Amniotic stem cell (primary cell): ENCODE measurements at regions not wholly inside any gene's neighbourhood (a gene's known extent, or its start where the extent isn't known, plus 50 kb on each side); places are given as distances from the start of the nearest gene placed in this dataset.
"Not testable (repeated sequence)": the region's sequence is repeated elsewhere in the genome, so short reads cannot be mapped to it uniquely, and the experiment has no call there.

Experiments used
- DNase-seq: peaks from one replicate; lab custom pipeline; 2025; lab: John Stamatoyannopoulos, UW

- DNase-seq: no peak
Measured at GRCh38 chr6:132198896-132199295, 202.4 kb downstream of the MOXD1 start.

- no peak for DNase-seq
Measured at GRCh38 chr6:132198040-132198439, 203.2 kb downstream of the MOXD1 start.

GRCh38 chr6:132194529-132194928 is 206.7 kb downstream of the MOXD1 start:
- DNase-seq: no peak

- no peak for DNase-seq
Measured at GRCh38 chr6:132192631-132193030, 208.6 kb downstream of the MOXD1 start.

GRCh38 chr6:132190815-132191175 is 210.5 kb downstream of the MOXD1 start:
- no peak for DNase-seq

- no peak for DNase-seq
Measured at GRCh38 chr6:132190097-132190814, 211.0 kb downstream of the MOXD1 start.

- DNase-seq: peak; percentile 22
Measured at GRCh38 chr6:132188556-132189264, 212.6 kb downstream of the MOXD1 start.

GRCh38 chr6:132187816-132188215 is 213.5 kb downstream of the MOXD1 start:
- no peak for DNase-seq

GRCh38 chr6:132184966-132185365 is 216.3 kb downstream of the MOXD1 start:
- not testable (repeated sequence) for DNase-seq

GRCh38 chr6:132179955-132180354 is 221.3 kb downstream of the MOXD1 start:
- DNase-seq: no peak

- no peak for DNase-seq
Measured at GRCh38 chr6:132174919-132175318, 223.7 kb upstream of the CCN2 start.

GRCh38 chr6:132168961-132169360 is 217.8 kb upstream of the CCN2 start:
- no peak for DNase-seq

- no peak for DNase-seq
Measured at GRCh38 chr6:132167929-132168892, 217.0 kb upstream of the CCN2 start.

- DNase-seq: no peak
Measured at GRCh38 chr6:132166526-132167051, 215.4 kb upstream of the CCN2 start.

GRCh38 chr6:132165677-132166076 is 214.5 kb upstream of the CCN2 start:
- DNase-seq: no peak

- no peak for DNase-seq
Measured at GRCh38 chr6:132161283-132161682, 210.1 kb upstream of the CCN2 start.

- DNase-seq: peak; percentile 71
Measured at GRCh38 chr6:132153221-132153898, 202.2 kb upstream of the CCN2 start.

GRCh38 chr6:132147530-132148011 is 196.4 kb upstream of the CCN2 start:
- no peak for DNase-seq

GRCh38 chr6:132144456-132144855 is 193.3 kb upstream of the CCN2 start:
- no peak for DNase-seq

GRCh38 chr6:132143258-132143657 is 192.1 kb upstream of the CCN2 start:
- DNase-seq: no peak

GRCh38 chr6:132142768-132143167 is 191.6 kb upstream of the CCN2 start:
- no peak for DNase-seq

GRCh38 chr6:132142308-132142707 is 191.1 kb upstream of the CCN2 start:
- no peak for DNase-seq
